Activated T-helper 1 cell treated with anti-CD3 and anti-CD28 coated beads, Interleukin-12 subunit alpha, Interleukin-12 subunit beta, Interleukin-2, Interleukin-4 antibody, amounts not matched to agents 30 ng/mL and 10 ng/mL and 1 ng/mL, durations not matched to agents 14 hours and 24 hours and 36 hours (primary cell): ENCODE measurements at regions not wholly inside any gene's neighbourhood (a gene's known extent, or its start where the extent isn't known, plus 50 kb on each side); places are given as distances from the start of the nearest gene placed in this dataset.

Experiments used
- DNase-seq: peaks from one replicate; pipeline ENCODE4 v3.0.0; 2021; ENCODE audit warnings: low spot score
- H3K27ac Mint-ChIP-seq: one replicate; pipeline ENCODE4 v1.8.0; 2021; ENCODE audit warnings: mild to moderate bottlenecking, mixed read lengths
- H3K27me3 Mint-ChIP-seq: one replicate; pipeline ENCODE4 v1.8.0; 2022; ENCODE audit warnings: mild to moderate bottlenecking, moderate library complexity, mixed read lengths; ENCODE audit not compliant: insufficient read depth
- H3K36me3 Mint-ChIP-seq: one replicate; pipeline ENCODE4 v1.8.0; 2021; ENCODE audit warnings: low read depth, mixed read lengths
- H3K4me1 Mint-ChIP-seq: one replicate; pipeline ENCODE4 v1.8.0; 2021; ENCODE audit warnings: low read depth, mixed read lengths
- H3K4me3 Mint-ChIP-seq: one replicate; pipeline ENCODE4 v1.8.0; 2021; ENCODE audit warnings: mild to moderate bottlenecking, moderate library complexity, mixed read lengths
- H3K9me3 Mint-ChIP-seq: one replicate; pipeline ENCODE4 v1.8.0; 2021; ENCODE audit warnings: mixed read lengths
- intact Hi-C: fragments of 100-400 bp; cut with micrococcal nuclease; formaldehyde crosslinking; loops from one replicate; pipeline ENCODE4 v1.15.1; 2024

GRCh38 chr7:138285129-138285528 is 174.9 kb upstream of the TRIM24 start:
- no peak for DNase-seq
- intact Hi-C loops = no loop called here
- Mint-ChIP-seq H3K9me3 (no peaks in the 10 kb centered on the region), H3K4me3 (no peak overlapping the region), H3K36me3 (no peaks in the 10 kb centered on the region), H3K27ac (no peak overlapping the region), H3K4me1 (no peaks in the 10 kb centered on the region), H3K27me3 (no peaks in the 10 kb centered on the region)

- intact Hi-C loops = no loop called here
- Mint-ChIP-seq H3K4me3 (no peak overlapping the region), H3K27ac (no peak overlapping the region), H3K27me3 (no peaks in the 10 kb centered on the region), H3K9me3 (peaks cover 6% of the 10 kb centered on the region), H3K36me3 (no peaks in the 10 kb centered on the region), H3K4me1 (no peaks in the 10 kb centered on the region)
- no peak for DNase-seq
These were observed 173.2 kb upstream of the TRIM24 start for GRCh38 chr7:138286846-138287245.

GRCh38 chr7:138287549-138287948 is 172.5 kb upstream of the TRIM24 start:
- DNase-seq = no peak
- no peaks in the 10 kb centered on the region for H3K27me3 Mint-ChIP-seq
- H3K27ac Mint-ChIP-seq = no peak overlapping the region
- peaks cover 6% of the 10 kb centered on the region for H3K9me3 Mint-ChIP-seq
- no peak overlapping the region for H3K4me3 Mint-ChIP-seq
- H3K36me3 Mint-ChIP-seq = no peaks in the 10 kb centered on the region
- H3K4me1 Mint-ChIP-seq = no peaks in the 10 kb centered on the region
- intact Hi-C loops = no loop called here

- intact Hi-C loops = no loop called here
- H3K4me3 Mint-ChIP-seq = no peak overlapping the region
- DNase-seq = no peak
These were observed 171.0 kb upstream of the TRIM24 start for GRCh38 chr7:138289082-138289481.

GRCh38 chr7:138289864-138290263 is 170.2 kb upstream of the TRIM24 start:
- H3K27ac Mint-ChIP-seq = no peak overlapping the region
- H3K9me3 Mint-ChIP-seq = peaks cover 6% of the 10 kb centered on the region
- no peaks in the 10 kb centered on the region for H3K27me3 Mint-ChIP-seq
- no peak for DNase-seq
- H3K4me3 Mint-ChIP-seq = no peak overlapping the region
- intact Hi-C loops = no loop called here
- H3K4me1 Mint-ChIP-seq = no peaks in the 10 kb centered on the region
- H3K36me3 Mint-ChIP-seq = no peaks in the 10 kb centered on the region

More at GRCh38 chr7:138289082-138289481, 171.0 kb upstream of the TRIM24 start:
- Mint-ChIP-seq H3K36me3 (no peaks in the 10 kb centered on the region), H3K27ac (no peak overlapping the region), H3K9me3 (peaks cover 6% of the 10 kb centered on the region), H3K4me1 (no peaks in the 10 kb centered on the region), H3K27me3 (no peaks in the 10 kb centered on the region)

GRCh38 chr7:138292951-138293350 is 167.1 kb upstream of the TRIM24 start:
- H3K27ac Mint-ChIP-seq = no peak overlapping the region
- H3K36me3 Mint-ChIP-seq = no peaks in the 10 kb centered on the region
- intact Hi-C loops = no loop called here

DNA sequence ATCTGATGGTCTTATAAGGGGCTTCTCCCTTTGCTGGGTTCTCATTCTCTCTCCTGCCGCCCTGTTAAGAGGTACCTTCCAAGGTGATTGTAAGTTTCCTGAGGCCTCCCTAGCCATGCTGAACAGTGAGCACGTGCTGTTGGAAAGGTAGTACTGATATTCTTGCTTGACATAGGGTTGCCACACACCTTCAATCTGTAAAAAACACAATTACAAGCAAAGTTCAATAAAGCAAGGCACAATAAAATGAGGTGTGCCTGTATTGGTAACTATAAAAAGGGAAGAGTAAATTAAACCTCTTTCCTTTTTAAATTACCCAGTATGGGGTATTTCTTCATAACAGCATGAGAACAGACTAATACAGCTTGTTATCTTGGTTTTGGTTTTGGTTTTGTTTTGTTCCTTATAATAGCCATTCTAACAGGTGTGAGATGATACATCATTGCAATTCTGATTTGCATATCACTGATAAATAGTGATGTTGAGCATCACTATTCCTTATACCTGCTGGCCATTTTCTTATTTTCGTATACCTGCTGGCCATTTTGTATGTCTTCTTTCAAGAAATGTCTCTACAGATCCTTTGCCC is 164.9 kb upstream of the TRIM24 start:
- Mint-ChIP-seq H3K4me1 (no peaks in the 10 kb centered on the region), H3K36me3 (no peaks in the 10 kb centered on the region), H3K27ac (no peak overlapping the region), H3K9me3 (peaks cover 6% of the 10 kb centered on the region), H3K27me3 (no peaks in the 10 kb centered on the region), H3K4me3 (no peak overlapping the region)
- no peak for DNase-seq
- intact Hi-C loops = no loop called here

More at GRCh38 chr7:138292951-138293350, 167.1 kb upstream of the TRIM24 start:
- Mint-ChIP-seq H3K27me3 (no peaks in the 10 kb centered on the region), H3K9me3 (peaks cover 6% of the 10 kb centered on the region), H3K4me3 (no peak overlapping the region), H3K4me1 (no peaks in the 10 kb centered on the region)
- DNase-seq = no peak

DNA sequence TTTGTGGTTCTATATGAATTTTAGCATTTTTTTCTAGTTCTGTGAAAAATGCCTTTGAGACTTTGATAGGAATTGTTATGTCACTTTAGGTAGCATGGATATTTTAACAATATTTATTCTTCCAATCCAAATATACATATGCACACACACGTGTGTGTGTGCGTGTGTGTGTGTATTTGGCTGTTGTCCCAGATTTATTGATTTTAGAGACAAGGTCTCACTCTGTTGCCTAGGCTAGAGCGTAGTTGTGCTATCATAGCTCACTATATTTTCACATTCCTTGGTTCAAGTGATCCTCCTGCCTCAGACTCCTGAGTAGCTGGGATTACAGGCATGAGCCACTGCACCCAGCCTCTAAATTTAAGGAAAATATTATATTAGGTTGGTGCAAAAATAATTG is 162.5 kb upstream of the TRIM24 start:
- no peak overlapping the region for H3K4me3 Mint-ChIP-seq
- H3K27ac Mint-ChIP-seq = no peak overlapping the region
- no peaks in the 10 kb centered on the region for H3K36me3 Mint-ChIP-seq
- H3K4me1 Mint-ChIP-seq = no peaks in the 10 kb centered on the region
- no peak for DNase-seq
- H3K27me3 Mint-ChIP-seq = no peaks in the 10 kb centered on the region
- H3K9me3 Mint-ChIP-seq = no peaks in the 10 kb centered on the region
- intact Hi-C loops = no loop called here

DNA sequence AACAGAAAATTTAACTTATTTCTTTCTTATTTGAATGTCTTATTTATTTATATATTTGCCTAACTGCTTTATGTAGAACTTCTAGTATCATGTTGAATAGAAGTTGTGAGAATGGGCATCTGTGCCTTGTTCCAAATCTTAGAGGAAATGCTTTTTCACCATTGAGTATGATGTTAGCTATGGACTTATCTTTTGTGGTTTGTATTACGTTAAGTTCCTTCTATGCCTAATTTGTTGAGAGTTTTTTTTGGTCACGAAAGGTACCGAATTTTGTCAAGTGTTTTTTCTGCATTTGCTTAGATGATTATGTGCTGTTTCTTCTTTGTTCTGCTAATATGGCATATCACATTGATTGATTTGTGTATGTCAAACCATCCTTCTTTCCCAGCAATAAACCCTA is 161.0 kb upstream of the TRIM24 start:
- Mint-ChIP-seq H3K36me3 (no peaks in the 10 kb centered on the region), H3K27ac (no peak overlapping the region), H3K9me3 (no peaks in the 10 kb centered on the region), H3K4me1 (no peaks in the 10 kb centered on the region), H3K27me3 (no peaks in the 10 kb centered on the region), H3K4me3 (no peak overlapping the region)
- no peak for DNase-seq
- intact Hi-C loops = no loop called here

DNA sequence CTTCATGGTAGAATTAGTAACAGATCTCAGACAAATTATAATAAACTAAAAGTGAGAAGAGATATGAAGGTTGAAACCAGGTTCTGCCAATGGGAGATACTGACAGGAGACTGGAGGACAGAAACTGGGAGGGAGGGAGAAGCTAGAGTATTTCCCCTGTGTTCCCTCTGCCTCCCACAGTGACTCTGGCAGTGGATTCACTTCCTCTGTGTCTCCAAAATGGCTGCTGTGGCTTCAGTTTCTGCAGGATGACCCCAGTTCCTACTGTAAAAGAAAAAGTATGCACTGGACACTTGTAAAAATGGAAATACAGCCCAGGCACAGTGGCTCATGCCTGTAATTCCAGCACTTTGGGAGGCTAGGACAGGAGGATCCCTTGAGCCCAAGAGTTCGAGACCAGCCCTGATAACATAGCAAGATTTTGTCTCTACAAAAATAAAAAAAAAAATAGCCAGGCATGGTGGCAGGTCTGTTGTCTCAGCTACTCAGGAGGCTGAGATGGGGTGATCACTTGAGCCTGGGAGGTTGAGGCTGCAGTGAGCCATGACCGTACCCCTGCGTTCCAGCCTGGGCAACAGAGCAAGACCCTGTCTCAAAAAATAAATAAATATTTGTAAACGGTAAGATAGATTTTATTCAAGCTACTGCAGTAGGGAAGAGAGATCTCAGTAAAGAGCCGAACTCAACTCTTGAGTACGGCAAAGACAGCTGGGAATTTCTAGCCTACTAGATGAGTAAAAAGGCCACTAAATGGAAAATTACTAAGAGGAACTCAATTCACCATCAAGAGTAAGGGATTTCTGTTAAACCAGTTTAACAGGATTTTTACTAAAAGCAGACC is 156.6 kb upstream of the TRIM24 start:
- DNase-seq = no peak
- Mint-ChIP-seq H3K36me3 (no peaks in the 10 kb centered on the region), H3K4me1 (no peaks in the 10 kb centered on the region), H3K4me3 (no peak overlapping the region), H3K9me3 (no peaks in the 10 kb centered on the region), H3K27me3 (no peaks in the 10 kb centered on the region), H3K27ac (no peak overlapping the region)
- intact Hi-C loops = no loop called here

GRCh38 chr7:138304071-138304320 is 156.1 kb upstream of the TRIM24 start:
- intact Hi-C loops = no loop called here
- Mint-ChIP-seq H3K36me3 (no peaks in the 10 kb centered on the region), H3K27ac (no peak overlapping the region), H3K27me3 (no peaks in the 10 kb centered on the region), H3K4me3 (no peak overlapping the region), H3K4me1 (no peaks in the 10 kb centered on the region), H3K9me3 (no peaks in the 10 kb centered on the region)
- no peak for DNase-seq

DNA sequence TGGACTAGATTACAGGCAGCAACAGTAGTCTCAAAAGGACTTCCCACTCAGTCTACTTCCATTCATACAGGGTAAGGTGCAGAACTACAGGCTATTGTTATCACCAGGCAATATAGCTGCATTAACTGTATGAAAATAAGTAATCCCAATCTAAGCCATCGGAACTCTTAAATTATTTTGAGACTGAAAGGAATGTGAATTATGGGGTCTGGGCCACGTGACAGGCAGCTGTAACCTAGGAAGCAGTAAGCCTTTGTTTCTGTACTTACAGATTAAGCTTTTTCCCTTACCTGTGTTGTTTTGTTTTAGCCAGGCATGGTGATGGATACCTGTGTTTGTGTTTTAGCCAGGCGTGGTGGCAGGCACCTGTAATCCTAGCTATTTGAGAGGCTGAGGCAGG is 152.4 kb upstream of the TRIM24 start:
- no peaks in the 10 kb centered on the region for H3K36me3 Mint-ChIP-seq
- no peaks in the 10 kb centered on the region for H3K9me3 Mint-ChIP-seq
- H3K4me1 Mint-ChIP-seq = no peaks in the 10 kb centered on the region
- H3K27me3 Mint-ChIP-seq = no peaks in the 10 kb centered on the region
- intact Hi-C loops = no loop called here
- no peak overlapping the region for H3K4me3 Mint-ChIP-seq
- DNase-seq = no peak
- no peak overlapping the region for H3K27ac Mint-ChIP-seq

DNA sequence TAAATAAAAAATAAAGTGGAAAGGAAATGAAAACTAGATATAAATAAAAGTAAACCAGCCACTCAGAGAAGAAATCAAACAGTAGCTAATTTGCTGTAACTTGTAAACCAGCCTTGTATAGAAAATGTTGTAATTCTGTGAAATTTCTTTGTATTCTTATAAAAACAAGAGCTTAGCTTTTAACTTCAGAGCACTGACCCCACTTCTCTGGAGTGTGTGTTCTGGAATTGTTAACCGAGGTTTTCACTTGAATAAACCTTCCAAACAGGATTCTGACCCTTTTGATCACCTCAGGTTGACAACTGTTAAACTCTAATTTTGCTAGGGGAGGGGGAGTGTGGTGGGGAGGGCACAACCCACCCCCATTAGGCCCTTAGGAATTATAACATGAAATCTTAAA is 151.9 kb upstream of the TRIM24 start:
- Mint-ChIP-seq H3K27ac (no peak overlapping the region), H3K4me1 (no peaks in the 10 kb centered on the region), H3K4me3 (no peak overlapping the region), H3K27me3 (no peaks in the 10 kb centered on the region), H3K9me3 (no peaks in the 10 kb centered on the region), H3K36me3 (no peaks in the 10 kb centered on the region)
- no peak for DNase-seq
- intact Hi-C loops = no loop called here

DNA sequence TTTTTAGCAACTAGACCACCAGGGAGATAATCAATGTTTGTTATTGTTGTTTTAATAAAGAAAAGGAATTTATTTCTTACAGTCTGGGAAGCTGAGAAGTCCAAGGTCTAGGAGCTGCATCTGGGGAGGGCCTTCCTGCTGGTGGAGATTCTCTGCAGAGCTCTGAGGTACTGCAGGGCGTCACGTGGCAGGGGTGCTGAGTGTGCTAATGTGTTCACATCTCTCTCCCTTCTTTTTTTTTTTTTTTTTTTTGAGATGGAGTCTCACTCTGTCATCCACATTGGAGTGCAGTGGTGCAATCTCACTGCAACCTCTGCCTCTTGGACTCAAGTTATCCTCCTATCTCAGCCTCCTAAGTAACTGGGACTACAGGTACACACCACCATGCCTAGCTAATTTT is 150.9 kb upstream of the TRIM24 start:
- H3K27ac Mint-ChIP-seq = no peak overlapping the region
- no peak overlapping the region for H3K4me3 Mint-ChIP-seq
- DNase-seq = no peak
- no peaks in the 10 kb centered on the region for H3K9me3 Mint-ChIP-seq
- no peaks in the 10 kb centered on the region for H3K4me1 Mint-ChIP-seq
- no peaks in the 10 kb centered on the region for H3K27me3 Mint-ChIP-seq
- intact Hi-C loops = no loop called here
- no peaks in the 10 kb centered on the region for H3K36me3 Mint-ChIP-seq
